ENCODE measurements at regions not wholly inside any gene's neighbourhood (a gene's known extent, or its start where the extent isn't known, plus 50 kb on each side); places are given as distances from the start of the nearest gene placed in this dataset.

DNA sequence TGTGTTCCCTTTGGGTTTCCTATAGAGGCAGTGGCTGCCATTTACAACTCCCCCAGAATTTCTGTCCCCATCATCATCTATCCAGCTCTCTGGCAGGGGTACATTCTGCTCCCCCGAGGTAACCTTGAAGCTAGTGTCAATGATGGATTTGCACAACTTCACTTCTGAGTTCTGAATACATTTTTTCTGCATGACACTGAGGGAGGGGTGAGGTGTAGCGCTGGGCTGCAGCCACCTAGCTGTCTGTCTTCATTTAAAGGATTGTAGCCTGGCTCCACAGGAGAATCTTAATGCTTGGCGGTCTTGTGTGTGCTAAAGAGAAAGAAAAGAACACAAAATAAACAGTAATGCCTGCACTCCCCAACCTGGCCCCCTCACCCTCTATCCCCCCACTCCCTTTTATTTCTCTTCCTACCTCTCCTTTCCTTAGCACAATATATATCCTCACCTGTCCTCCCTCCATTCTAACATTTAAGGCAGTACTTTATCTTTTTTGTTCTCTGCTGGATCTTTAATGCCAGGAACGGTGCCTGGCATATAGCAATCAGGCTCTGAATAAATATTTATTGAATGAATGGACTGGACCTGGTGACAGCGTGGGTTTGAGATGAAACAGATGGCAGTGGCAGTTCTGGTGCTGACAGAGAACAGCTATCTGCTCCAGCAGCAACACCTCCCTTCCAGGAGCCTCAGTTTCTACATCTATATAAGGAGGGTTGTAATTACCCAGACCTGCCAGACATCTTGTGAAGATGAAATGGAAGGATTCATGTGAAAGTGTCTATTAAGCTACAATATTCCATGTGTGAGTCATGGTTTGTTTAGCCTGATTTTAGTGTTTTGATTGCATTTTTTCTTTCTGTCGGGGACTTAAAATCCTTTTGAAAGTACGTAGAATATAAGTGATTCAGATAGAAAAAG, 163.5 kb upstream of the CDH11 start:
- FAIRE-seq: no peak
- DNase-seq (ENCODE audit: insufficient read length, low spot score): no peak
- no peak for TF ChIP-seq POLR2A (IDR thresholded peaks at IDR 0.05; ENCODE audit: low read depth, low read length)
- no peak for TF ChIP-seq TAF1 (IDR thresholded peaks at IDR 0.05; ENCODE audit: low read depth, low read length)

DNA sequence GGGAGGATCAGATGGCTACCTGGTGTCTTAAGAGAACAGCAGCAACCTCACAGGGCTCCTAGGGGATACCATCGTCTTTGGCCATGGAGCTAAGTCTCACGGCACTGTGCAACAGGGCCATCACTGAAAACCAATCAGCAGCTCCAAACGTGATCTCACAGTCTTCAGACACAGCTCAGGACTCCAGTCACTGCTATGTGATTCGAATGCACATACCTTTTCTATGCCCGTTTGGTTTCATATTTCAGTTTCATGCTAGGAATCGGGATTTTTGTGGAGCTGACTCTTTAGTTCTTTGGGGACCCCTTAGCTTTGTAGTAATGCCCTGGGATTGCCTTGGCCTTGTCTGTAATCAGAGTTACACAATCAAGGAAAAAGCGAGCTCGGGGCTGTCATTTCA, 162.8 kb upstream of the CDH11 start:
- FAIRE-seq (no peak), DNase-seq (ENCODE audit: insufficient read length, low spot score) (no peak)

DNA sequence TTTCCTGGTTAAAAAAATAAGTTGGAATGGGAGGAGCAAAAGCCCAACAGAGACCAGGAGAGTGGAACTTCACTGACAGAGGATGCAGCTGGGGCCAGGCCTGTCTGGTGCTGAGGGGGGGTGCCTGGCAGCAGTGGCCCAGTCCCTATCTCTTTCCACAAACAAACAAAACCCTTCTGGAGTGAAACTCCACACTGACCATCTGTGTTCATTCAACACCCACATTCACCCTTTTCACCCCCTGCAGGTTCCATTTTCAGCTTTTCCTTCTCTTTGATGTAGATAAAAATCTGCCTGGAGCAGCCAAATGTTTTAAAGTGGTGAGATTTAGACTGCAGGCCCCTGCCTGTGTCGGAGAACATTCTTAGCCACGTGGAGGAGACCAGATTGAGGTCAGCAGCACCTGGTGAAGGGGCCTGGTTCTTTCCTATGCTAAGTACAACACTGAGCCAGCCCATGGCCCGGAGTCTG, 161.4 kb upstream of the CDH11 start:
- DNase-seq (ENCODE audit: insufficient read length, low spot score): no peak
- FAIRE-seq: no peak
- TF ChIP-seq PAX5 (IDR thresholded peaks at IDR 0.05; ENCODE audit: insufficient read depth, low read length, severe bottlenecking) (no peak), POLR2A (IDR thresholded peaks at IDR 0.05; ENCODE audit: low read depth, low read length) (no peak), POU2F2 (IDR thresholded peaks at IDR 0.05; ENCODE audit: low read depth, low read length) (no peak), POLR2AphosphoS5 (IDR thresholded peaks at IDR 0.05; ENCODE audit: low read depth, low read length) (no peak), SPI1 (IDR thresholded peaks at IDR 0.05; ENCODE audit: low read depth, low read length) (no peak), TAF1 (IDR thresholded peaks at IDR 0.05; ENCODE audit: low read depth, low read length) (no peak)

More for the DNA sequence above, 162.8 kb upstream of the CDH11 start:
- TF ChIP-seq PAX5 (IDR thresholded peaks at IDR 0.05; ENCODE audit: insufficient read depth, low read length, severe bottlenecking) (no peak), POU2F2 (IDR thresholded peaks at IDR 0.05; ENCODE audit: low read depth, low read length) (no peak), POLR2A (IDR thresholded peaks at IDR 0.05; ENCODE audit: low read depth, low read length) (no peak), POLR2AphosphoS5 (IDR thresholded peaks at IDR 0.05; ENCODE audit: low read depth, low read length) (no peak), TAF1 (IDR thresholded peaks at IDR 0.05; ENCODE audit: low read depth, low read length) (no peak), SPI1 (IDR thresholded peaks at IDR 0.05; ENCODE audit: low read depth, low read length) (no peak)

DNA sequence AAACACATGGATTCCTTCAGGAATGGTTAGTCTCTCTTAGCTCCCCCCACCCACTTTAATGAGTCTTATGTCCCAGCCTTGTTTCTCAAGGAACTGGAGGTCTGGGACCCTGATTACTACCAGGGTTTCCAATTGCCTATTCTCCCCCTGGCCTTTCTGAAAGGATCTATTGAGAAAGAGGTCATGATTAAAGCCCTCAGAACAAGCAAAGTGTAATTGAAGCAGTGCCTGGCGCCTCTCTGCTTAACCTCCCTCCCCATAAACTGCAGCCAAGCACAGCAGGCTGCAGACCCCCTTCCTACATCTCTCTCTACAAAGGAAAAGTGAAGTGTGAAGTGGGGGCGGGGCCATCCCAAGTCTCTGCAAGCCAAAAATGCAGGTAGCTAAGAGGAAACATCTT, 159.7 kb upstream of the CDH11 start:
- TF ChIP-seq POLR2A (IDR thresholded peaks at IDR 0.05; ENCODE audit: low read depth, low read length) (no peak), POLR2AphosphoS5 (IDR thresholded peaks at IDR 0.05; ENCODE audit: low read depth, low read length) (no peak), PAX5 (IDR thresholded peaks at IDR 0.05; ENCODE audit: insufficient read depth, low read length, severe bottlenecking) (no peak), SPI1 (IDR thresholded peaks at IDR 0.05; ENCODE audit: low read depth, low read length) (no peak), TAF1 (IDR thresholded peaks at IDR 0.05; ENCODE audit: low read depth, low read length) (no peak), POU2F2 (IDR thresholded peaks at IDR 0.05; ENCODE audit: low read depth, low read length) (no peak)
- DNase-seq (ENCODE audit: insufficient read length, low spot score) (no peak), FAIRE-seq (no peak)

DNA sequence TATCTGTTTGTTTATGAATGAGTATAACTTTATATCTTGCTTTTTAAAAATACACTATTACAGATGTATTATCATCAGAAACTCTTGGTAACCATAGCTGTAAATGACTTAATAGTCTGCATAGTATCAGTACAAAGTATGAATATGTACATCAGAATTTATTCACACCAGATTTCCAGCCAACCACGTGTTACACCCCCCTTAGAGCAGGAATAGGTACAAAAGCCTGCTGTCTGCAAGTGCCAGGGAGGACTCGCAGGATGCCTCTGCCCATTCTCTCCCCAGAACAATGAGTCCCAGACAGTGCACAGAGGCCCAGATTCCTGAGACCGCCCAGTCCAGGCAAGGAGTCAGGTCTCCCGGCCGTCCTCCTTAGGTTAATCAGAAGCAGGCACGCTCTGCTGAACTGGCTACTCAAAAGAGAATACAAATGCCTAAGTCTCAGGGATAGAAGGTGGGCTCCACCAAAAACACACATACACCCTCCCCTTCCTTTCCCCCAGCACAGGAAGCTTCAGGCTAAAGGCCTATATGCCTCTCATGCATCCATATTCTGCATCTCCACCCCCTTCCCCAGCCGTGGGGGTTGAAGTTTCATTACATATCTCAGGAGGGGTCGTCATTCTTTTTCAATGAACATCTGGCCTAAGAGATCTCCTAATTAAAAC, 159.1 kb upstream of the CDH11 start:
- TF ChIP-seq POLR2A (IDR thresholded peaks at IDR 0.05; ENCODE audit: low read depth, low read length): no peak
- TF ChIP-seq SPI1 (IDR thresholded peaks at IDR 0.05; ENCODE audit: low read depth, low read length): no peak
- TF ChIP-seq POU2F2 (IDR thresholded peaks at IDR 0.05; ENCODE audit: low read depth, low read length): no peak
- TF ChIP-seq TAF1 (IDR thresholded peaks at IDR 0.05; ENCODE audit: low read depth, low read length): no peak
- TF ChIP-seq PAX5 (IDR thresholded peaks at IDR 0.05; ENCODE audit: insufficient read depth, low read length, severe bottlenecking): no peak
- TF ChIP-seq POLR2AphosphoS5 (IDR thresholded peaks at IDR 0.05; ENCODE audit: low read depth, low read length): no peak
- DNase-seq (ENCODE audit: insufficient read length, low spot score): no peak
- no peak for FAIRE-seq

DNA sequence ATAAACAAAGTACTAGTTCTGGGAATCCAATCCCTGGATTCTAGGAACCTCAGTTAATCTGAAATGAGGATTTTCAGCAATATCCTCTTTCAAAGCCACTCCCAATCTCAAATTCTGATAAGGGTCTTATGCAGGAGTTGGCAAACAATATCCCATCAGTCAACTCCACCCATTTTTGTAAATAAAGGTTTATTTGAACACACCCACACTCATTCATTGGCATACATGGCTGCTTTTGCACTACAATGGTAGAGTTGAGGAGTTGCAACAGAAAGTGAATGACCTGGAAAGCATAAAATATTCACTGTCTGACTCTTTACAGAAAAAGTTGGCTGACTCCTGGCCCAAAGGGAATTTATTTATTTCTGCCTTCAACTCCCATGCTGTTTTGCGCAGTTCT, 157.7 kb upstream of the CDH11 start:
- FAIRE-seq (no peak), DNase-seq (ENCODE audit: insufficient read length, low spot score) (no peak)
- TF ChIP-seq TAF1 (IDR thresholded peaks at IDR 0.05; ENCODE audit: low read depth, low read length): no peak
- no peak for TF ChIP-seq PAX5 (IDR thresholded peaks at IDR 0.05; ENCODE audit: insufficient read depth, low read length, severe bottlenecking)
- TF ChIP-seq POLR2AphosphoS5 (IDR thresholded peaks at IDR 0.05; ENCODE audit: low read depth, low read length): no peak
- TF ChIP-seq SPI1 (IDR thresholded peaks at IDR 0.05; ENCODE audit: low read depth, low read length): no peak
- no peak for TF ChIP-seq POLR2A (IDR thresholded peaks at IDR 0.05; ENCODE audit: low read depth, low read length)
- no peak for TF ChIP-seq POU2F2 (IDR thresholded peaks at IDR 0.05; ENCODE audit: low read depth, low read length)

DNA sequence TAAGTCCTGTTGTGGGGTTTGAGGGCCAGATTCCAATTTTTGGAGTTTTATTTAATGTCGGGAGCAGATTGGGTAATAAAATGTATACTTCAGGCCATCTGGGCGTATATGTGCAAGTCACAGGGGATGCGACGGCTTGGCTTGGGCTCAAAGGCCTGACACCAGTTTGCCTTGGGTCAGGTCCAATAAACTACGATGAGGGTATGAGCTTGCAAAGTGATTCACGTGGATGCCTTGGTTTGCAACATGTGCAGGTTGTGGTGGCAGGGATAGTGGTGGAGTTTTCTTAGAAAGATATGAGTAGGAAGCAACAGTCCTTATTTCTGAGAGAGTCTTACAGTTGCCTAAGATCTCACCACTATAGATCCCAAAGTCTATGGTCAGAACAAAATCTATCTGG, 157.0 kb upstream of the CDH11 start:
- TF ChIP-seq POU2F2 (IDR thresholded peaks at IDR 0.05; ENCODE audit: low read depth, low read length) (no peak), TAF1 (IDR thresholded peaks at IDR 0.05; ENCODE audit: low read depth, low read length) (no peak), PAX5 (IDR thresholded peaks at IDR 0.05; ENCODE audit: insufficient read depth, low read length, severe bottlenecking) (no peak), SPI1 (IDR thresholded peaks at IDR 0.05; ENCODE audit: low read depth, low read length) (no peak), POLR2A (IDR thresholded peaks at IDR 0.05; ENCODE audit: low read depth, low read length) (no peak), POLR2AphosphoS5 (IDR thresholded peaks at IDR 0.05; ENCODE audit: low read depth, low read length) (no peak)
- no peak for FAIRE-seq
- no peak for DNase-seq (ENCODE audit: insufficient read length, low spot score)

DNA sequence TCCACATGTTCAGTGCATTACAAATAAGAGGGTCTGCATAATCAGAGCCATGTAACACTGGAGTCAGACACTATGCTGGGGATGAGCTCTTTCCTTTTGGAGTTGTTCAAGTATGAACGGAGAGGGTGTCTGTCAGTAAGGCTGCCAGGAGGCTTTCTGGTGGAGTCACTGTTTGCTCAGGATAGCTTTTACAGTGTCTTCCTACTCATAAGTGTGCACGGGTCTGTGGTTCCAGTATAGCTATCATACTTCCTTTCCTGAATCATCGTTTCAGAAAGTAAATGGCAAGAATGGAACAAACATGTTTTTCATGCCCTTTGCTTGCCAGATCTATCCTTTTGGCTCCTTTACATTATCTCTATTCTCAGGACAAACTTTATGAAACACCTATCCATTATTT, 152.7 kb upstream of the CDH11 start:
- TF ChIP-seq SPI1 (IDR thresholded peaks at IDR 0.05; ENCODE audit: low read depth, low read length) (no peak), POU2F2 (IDR thresholded peaks at IDR 0.05; ENCODE audit: low read depth, low read length) (no peak), POLR2A (IDR thresholded peaks at IDR 0.05; ENCODE audit: low read depth, low read length) (no peak), POLR2AphosphoS5 (IDR thresholded peaks at IDR 0.05; ENCODE audit: low read depth, low read length) (no peak), PAX5 (IDR thresholded peaks at IDR 0.05; ENCODE audit: insufficient read depth, low read length, severe bottlenecking) (no peak), TAF1 (IDR thresholded peaks at IDR 0.05; ENCODE audit: low read depth, low read length) (no peak)
- DNase-seq (ENCODE audit: insufficient read length, low spot score) (no peak), FAIRE-seq (no peak)

DNA sequence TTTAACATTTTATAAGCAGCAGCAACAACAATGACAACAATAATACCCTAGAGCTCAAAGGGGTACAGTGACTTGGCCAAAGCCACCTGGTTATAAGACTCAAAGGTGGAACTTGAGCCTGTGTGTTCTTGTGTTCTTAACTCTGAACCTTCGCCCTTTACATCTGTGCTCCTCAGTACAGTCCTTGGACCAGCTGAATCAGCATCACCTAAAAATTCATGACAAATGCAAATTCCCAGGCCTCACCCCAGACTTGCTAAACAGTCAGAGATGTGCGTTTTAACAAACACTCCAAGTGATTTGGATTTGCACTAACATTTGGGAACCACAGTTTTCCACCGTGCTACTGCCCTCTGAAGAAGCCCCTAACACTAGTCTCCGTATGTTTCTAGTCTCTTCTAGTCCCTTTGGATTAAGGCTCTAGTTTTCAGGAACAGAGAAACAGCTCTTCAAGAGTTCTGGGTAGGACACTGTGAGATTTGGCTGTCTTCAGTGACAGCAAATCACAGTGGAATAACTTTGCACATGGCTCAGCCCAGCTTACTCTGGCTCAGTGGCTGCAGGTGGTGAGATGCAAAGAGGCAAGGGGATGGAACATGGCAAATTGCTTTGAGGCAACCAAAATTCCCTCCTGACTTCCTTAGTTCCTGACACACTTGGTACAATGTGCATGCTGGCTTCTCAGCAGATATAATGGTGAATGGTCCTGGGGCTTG, 151.0 kb upstream of the CDH11 start:
- TF ChIP-seq SPI1 (IDR thresholded peaks at IDR 0.05; ENCODE audit: low read depth, low read length) (no peak), POU2F2 (IDR thresholded peaks at IDR 0.05; ENCODE audit: low read depth, low read length) (no peak), POLR2A (IDR thresholded peaks at IDR 0.05; ENCODE audit: low read depth, low read length) (no peak), PAX5 (IDR thresholded peaks at IDR 0.05; ENCODE audit: insufficient read depth, low read length, severe bottlenecking) (no peak), TAF1 (IDR thresholded peaks at IDR 0.05; ENCODE audit: low read depth, low read length) (no peak), POLR2AphosphoS5 (IDR thresholded peaks at IDR 0.05; ENCODE audit: low read depth, low read length) (no peak)
- no peak for DNase-seq (ENCODE audit: insufficient read length, low spot score)
- FAIRE-seq: no peak
